Uterus (tissue), 3 donors: ENCODE measurements at regions not wholly inside any gene's neighbourhood (a gene's known extent, or its start where the extent isn't known, plus 50 kb on each side); places are given as distances from the start of the nearest gene placed in this dataset.

ENCODE experiments used
- DNase-seq, 2 donors: peaks; one replicate each; pipeline ENCODE4 v3.0.0-alpha.2; 2019 to 2020
- H3K27ac ChIP-seq, 2 donors: fragments of 200-600 bp; sonication (generic); 1 replicate in 1 of 2; 2 replicates in 1 of 2; pipeline ENCODE4 v1.5.1; 2016 to 2018
- H3K27me3 ChIP-seq, 2 donors: fragments of 200-600 bp; sonication (generic); one replicate each; pipeline ENCODE4 v1.5.1; 2018 to 2019; ENCODE audit warnings: control low read depth in 1 of 2
- H3K36me3 ChIP-seq, 2 donors: fragments of 200-600 bp; sonication (generic); one replicate each; pipeline ENCODE4 v1.5.1; 2019; ENCODE audit warnings: control low read depth in 1 of 2
- H3K4me1 ChIP-seq, 2 donors: fragments of 200-600 bp; sonication (generic); one replicate each; pipeline ENCODE4 v1.5.1; 2018 to 2019; ENCODE audit warnings: control low read depth in 1 of 2
- H3K4me3 ChIP-seq, 2 donors: fragments of 200-600 bp; sonication (generic); 1 replicate in 1 of 2; 2 replicates in 1 of 2; pipeline ENCODE4 v1.5.1; 2018 to 2019; ENCODE audit warnings: mild to moderate bottlenecking in 1 of 2
- H3K9me3 ChIP-seq, 2 donors: fragments of 200-600 bp; sonication (generic); one replicate each; pipeline ENCODE4 v1.5.1; 2019; ENCODE audit warnings: control low read depth in 1 of 2
- CTCF ChIP-seq, 4 experiments: fragments of 200-600 bp in 2 of 4; fragments of 450-650 bp in 2 of 4; sonication (generic) in 2 of 4; IDR thresholded peaks; one replicate each; pipeline ENCODE4 v1.5.1; 2016 to 2019; ENCODE audit warnings: antibody characterized with exemption in 4 of 4, mild to moderate bottlenecking in 2 of 4, moderate library complexity in 1 of 4
- POLR2A ChIP-seq, 2 donors: fragments of 450-650 bp; IDR thresholded peaks; one replicate each; pipeline ENCODE4 v1.6.1; 2016; ENCODE audit warnings: antibody characterized with exemption in 2 of 2, mild to moderate bottlenecking in 1 of 2, moderate library complexity in 1 of 2
- intact Hi-C: fragments of 100-400 bp; cut with DNase I; formaldehyde crosslinking; loops from one replicate; pipeline ENCODE4 v1.15.1; 2023; ENCODE audit warnings: low total_unique reads
- donor health status: DM: yes; HTN: yes; CAD: no.

GRCh38 chr4:57462843-57463242 is 352.7 kb upstream of the IGFBP7 start:
- intact Hi-C loops = no loop called here
- no peaks in the 10 kb centered on the region for H3K27me3 ChIP-seq
- no peaks in the 10 kb centered on the region for H3K4me1 ChIP-seq
- H3K27ac ChIP-seq = no peak overlapping the region
- no peaks in the 10 kb centered on the region for H3K36me3 ChIP-seq
- DNase-seq = no peak
- H3K4me3 ChIP-seq = no peak overlapping the region
- TF ChIP-seq POLR2A (IDR thresholded peaks at IDR 0.05) = no peak
- no peak for TF ChIP-seq CTCF (IDR thresholded peaks at IDR 0.05)
- H3K9me3 ChIP-seq = no peaks in the 10 kb centered on the region

GRCh38 chr4:57460967-57461366 is 350.8 kb upstream of the IGFBP7 start:
- H3K4me1 ChIP-seq = no peaks in the 10 kb centered on the region
- H3K36me3 ChIP-seq = no peaks in the 10 kb centered on the region
- H3K27ac ChIP-seq = no peak overlapping the region
- H3K9me3 ChIP-seq = no peaks in the 10 kb centered on the region
- no peak for TF ChIP-seq CTCF (IDR thresholded peaks at IDR 0.05)
- no peak overlapping the region for H3K4me3 ChIP-seq
- no peak for DNase-seq
- no peaks in the 10 kb centered on the region for H3K27me3 ChIP-seq
- intact Hi-C loops = no loop called here

- H3K4me1 ChIP-seq = no peaks in the 10 kb centered on the region
- no peak overlapping the region for H3K4me3 ChIP-seq
- no peak overlapping the region for H3K27ac ChIP-seq
- no peaks in the 10 kb centered on the region for H3K36me3 ChIP-seq
- TF ChIP-seq POLR2A (IDR thresholded peaks at IDR 0.05) (no peak), CTCF (IDR thresholded peaks at IDR 0.05) (no peak)
- intact Hi-C loops = no loop called here
- no peak for DNase-seq
- H3K27me3 ChIP-seq = no peaks in the 10 kb centered on the region
- H3K9me3 ChIP-seq = no peaks in the 10 kb centered on the region
Observed at GRCh38 chr4:57448901-57449300, 338.7 kb upstream of the IGFBP7 start.

GRCh38 chr4:57448452-57448851 is 338.3 kb upstream of the IGFBP7 start:
- no peak for TF ChIP-seq CTCF (IDR thresholded peaks at IDR 0.05)
- no peak for TF ChIP-seq POLR2A (IDR thresholded peaks at IDR 0.05)
- no peak overlapping the region for H3K4me3 ChIP-seq
- H3K9me3 ChIP-seq = no peaks in the 10 kb centered on the region
- no peak for DNase-seq
- H3K4me1 ChIP-seq = no peaks in the 10 kb centered on the region
- no peaks in the 10 kb centered on the region for H3K36me3 ChIP-seq
- H3K27ac ChIP-seq = no peak overlapping the region
- intact Hi-C loops = no loop called here
- no peaks in the 10 kb centered on the region for H3K27me3 ChIP-seq

- TF ChIP-seq CTCF (IDR thresholded peaks at IDR 0.05) (no peak), POLR2A (IDR thresholded peaks at IDR 0.05) (no peak)
- intact Hi-C loops = no loop called here
- Histone ChIP-seq H3K4me1 (no peaks in the 10 kb centered on the region), H3K4me3 (no peak overlapping the region), H3K36me3 (no peaks in the 10 kb centered on the region), H3K27ac (no peak overlapping the region), H3K27me3 (no peaks in the 10 kb centered on the region), H3K9me3 (no peaks in the 10 kb centered on the region)
- DNase-seq = no peak
Observed at GRCh38 chr4:57446266-57446665, 336.1 kb upstream of the IGFBP7 start.
